Transverse colon (tissue), 4 donors: ENCODE measurements at regions not wholly inside any gene's neighbourhood (a gene's known extent, or its start where the extent isn't known, plus 50 kb on each side); places are given as distances from the start of the nearest gene placed in this dataset.

ENCODE experiments used
- DNase-seq: peaks from one replicate; pipeline ENCODE4 v3.0.0-alpha.2; 2019
- H3K27ac ChIP-seq, 4 donors: fragments of 200-600 bp; sonication (generic); 2 replicates each; pipeline ENCODE4 v1.5.1; 2016 to 2018; ENCODE audit warnings: inconsistent platforms in 4 of 4
- H3K27me3 ChIP-seq: fragments of 200-600 bp; sonication (generic); 2 replicates; pipeline ENCODE4 v1.5.1; 2017; ENCODE audit warnings: inconsistent platforms
- H3K36me3 ChIP-seq, 4 donors: fragments of 200-600 bp; sonication (generic); 2 replicates each; pipeline ENCODE4 v1.5.1; 2017 to 2019; ENCODE audit warnings: inconsistent platforms in 4 of 4
- H3K4me1 ChIP-seq, 4 donors: fragments of 200-600 bp; sonication (generic); 2 replicates each; pipeline ENCODE4 v1.5.1; 2017 to 2020; ENCODE audit warnings: inconsistent platforms in 4 of 4
- H3K4me3 ChIP-seq, 4 donors: fragments of 200-600 bp; sonication (generic); 1 replicate in 1 of 4; 2 replicates in 3 of 4; pipeline versions ENCODE4 v1.5.1 to v1.6.1; 2017 to 2019; ENCODE audit warnings: inconsistent platforms in 4 of 4
- H3K9me3 ChIP-seq, 2 donors: fragments of 200-600 bp; sonication (generic); 2 replicates each; pipeline ENCODE4 v1.5.1; 2017 to 2019; ENCODE audit warnings: inconsistent platforms in 2 of 2
- EP300 ChIP-seq: sonication (generic); formaldehyde crosslinking; IDR thresholded peaks from one replicate; pipeline ENCODE4 v1.6.1; 2017; ENCODE audit warnings: antibody characterized with exemption, low read depth
- POLR2A ChIP-seq: fragments of 450-650 bp; IDR thresholded peaks from one replicate; pipeline ENCODE4 v1.6.1; 2016; ENCODE audit warnings: antibody characterized with exemption, mild to moderate bottlenecking, moderate library complexity
- POLR2AphosphoS5 ChIP-seq, 3 donors: sonication (generic); formaldehyde crosslinking; IDR thresholded peaks; one replicate each; pipeline ENCODE4 v1.6.1; 2016; ENCODE audit warnings: antibody characterized with exemption in 3 of 3
- WGBS, 2 donors: methylation state at CpG; one replicate each; pipeline ENCODE4 v1.1.5; 2018; ENCODE audit warnings: low coverage in 1 of 2; 5-methylcytosine and 5-hydroxymethylcytosine counted together
- in situ Hi-C, 4 donors: fragments of 200-750 bp; cut with MboI; loops; one replicate each; pipeline versions ENCODE4 v1.15.0 to v1.15.1; 2017; ENCODE audit warnings: low sequenced_read_pairs in 3 of 4, low pct_ligation_motif_present in 1 of 4, low pct_unique_long_range_greater_than_20kb in 1 of 4
- intact Hi-C: fragments of 100-400 bp; cut with DNase I; formaldehyde crosslinking; loops from one replicate; pipeline ENCODE4 v1.15.1; 2023; ENCODE audit warnings: low total_unique reads
- TF ChIP-seq, protein P1 (sequence below), 5 experiments: fragments of 200-600 bp in 3 of 5; fragments of 450-650 bp in 2 of 5; sonication (generic) in 3 of 5; IDR thresholded peaks; 1 replicate in 2 of 5; 2 replicates in 3 of 5; pipeline ENCODE4 v1.5.1; 2016 to 2017; ENCODE audit warnings: antibody characterized with exemption in 5 of 5, inconsistent platforms in 3 of 5, mild to moderate bottlenecking in 2 of 5, moderate library complexity in 1 of 5

DNA sequence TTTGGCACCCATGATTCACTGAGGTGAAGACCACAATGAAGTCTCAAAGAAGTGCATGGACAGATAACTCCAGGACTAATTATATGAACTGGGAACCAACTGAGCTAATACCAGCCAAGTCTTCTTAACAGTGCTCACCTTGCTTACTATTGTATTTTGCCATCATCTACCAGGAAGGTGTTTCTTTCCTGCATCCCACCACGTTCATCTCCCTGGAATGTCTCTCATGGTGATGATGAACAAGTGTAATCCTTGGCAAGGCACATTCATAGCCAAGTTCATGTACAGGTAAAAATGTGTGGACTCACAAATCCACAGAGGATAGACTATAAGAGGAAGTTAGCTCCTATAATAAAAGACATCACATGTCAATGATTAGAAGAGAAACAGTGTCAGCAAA is 489.1 kb downstream of the SMARCA1 start:
- H3K9me3 ChIP-seq, result no peaks in the 10 kb centered on the region
- H3K36me3 ChIP-seq, result no peaks in the 10 kb centered on the region
- H3K4me3 ChIP-seq, result no peak overlapping the region
- intact Hi-C loops (no loop called here), in situ Hi-C loops (no loop called here)
- H3K27ac ChIP-seq, result no peak overlapping the region
- H3K27me3 ChIP-seq, result no peaks in the 10 kb centered on the region
- TF ChIP-seq POLR2AphosphoS5 (IDR thresholded peaks at IDR 0.05) (no peak), EP300 (no peak), POLR2A (no peak)
- TF ChIP-seq, protein P1, sequence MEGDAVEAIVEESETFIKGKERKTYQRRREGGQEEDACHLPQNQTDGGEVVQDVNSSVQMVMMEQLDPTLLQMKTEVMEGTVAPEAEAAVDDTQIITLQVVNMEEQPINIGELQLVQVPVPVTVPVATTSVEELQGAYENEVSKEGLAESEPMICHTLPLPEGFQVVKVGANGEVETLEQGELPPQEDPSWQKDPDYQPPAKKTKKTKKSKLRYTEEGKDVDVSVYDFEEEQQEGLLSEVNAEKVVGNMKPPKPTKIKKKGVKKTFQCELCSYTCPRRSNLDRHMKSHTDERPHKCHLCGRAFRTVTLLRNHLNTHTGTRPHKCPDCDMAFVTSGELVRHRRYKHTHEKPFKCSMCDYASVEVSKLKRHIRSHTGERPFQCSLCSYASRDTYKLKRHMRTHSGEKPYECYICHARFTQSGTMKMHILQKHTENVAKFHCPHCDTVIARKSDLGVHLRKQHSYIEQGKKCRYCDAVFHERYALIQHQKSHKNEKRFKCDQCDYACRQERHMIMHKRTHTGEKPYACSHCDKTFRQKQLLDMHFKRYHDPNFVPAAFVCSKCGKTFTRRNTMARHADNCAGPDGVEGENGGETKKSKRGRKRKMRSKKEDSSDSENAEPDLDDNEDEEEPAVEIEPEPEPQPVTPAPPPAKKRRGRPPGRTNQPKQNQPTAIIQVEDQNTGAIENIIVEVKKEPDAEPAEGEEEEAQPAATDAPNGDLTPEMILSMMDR (IDR thresholded peaks at IDR 0.05), result no peak
- WGBS, 2 donors, result 36% methylated on average over 1 of the region's 1 CpG; no CpG with 5 or more reads in 1 of the 2 donors
- DNase-seq, result no peak
- no peaks in the 10 kb centered on the region for H3K4me1 ChIP-seq

DNA sequence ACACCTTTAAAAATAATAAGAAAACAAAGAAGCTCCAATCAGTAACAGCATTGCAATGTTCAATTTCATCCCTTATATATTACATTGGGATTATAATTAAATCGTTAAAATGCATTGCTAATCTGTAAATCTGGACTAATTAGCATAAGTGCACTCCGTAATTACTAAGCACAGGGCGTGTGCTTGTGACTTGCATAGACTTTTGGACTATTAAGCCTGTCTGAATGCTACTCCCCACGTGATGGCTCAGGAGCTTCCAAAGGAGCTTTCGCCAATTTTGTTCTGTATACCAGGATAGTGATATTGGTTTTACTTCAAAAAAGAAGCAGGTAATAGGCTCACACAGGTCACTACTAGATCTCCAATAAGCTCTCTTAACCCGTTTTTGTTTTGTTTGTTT is 497.1 kb downstream of the SMARCA1 start:
- no peaks in the 10 kb centered on the region for H3K4me1 ChIP-seq
- H3K9me3 ChIP-seq, result no peaks in the 10 kb centered on the region
- H3K27ac ChIP-seq, result no peak overlapping the region
- no peaks in the 10 kb centered on the region for H3K36me3 ChIP-seq
- no peak for TF ChIP-seq EP300
- TF ChIP-seq, protein P1 (IDR thresholded peaks at IDR 0.05), result no peak
- no peak for TF ChIP-seq POLR2A
- TF ChIP-seq POLR2AphosphoS5 (IDR thresholded peaks at IDR 0.05), result no peak
- no peak overlapping the region for H3K4me3 ChIP-seq
- WGBS, 2 donors, result 56 to 63% methylated on average over 1 to 6 of the region's 6 CpGs
- H3K27me3 ChIP-seq, result no peaks in the 10 kb centered on the region
- intact Hi-C loops (no loop called here), in situ Hi-C loops (no loop called here)
- no peak for DNase-seq

DNA sequence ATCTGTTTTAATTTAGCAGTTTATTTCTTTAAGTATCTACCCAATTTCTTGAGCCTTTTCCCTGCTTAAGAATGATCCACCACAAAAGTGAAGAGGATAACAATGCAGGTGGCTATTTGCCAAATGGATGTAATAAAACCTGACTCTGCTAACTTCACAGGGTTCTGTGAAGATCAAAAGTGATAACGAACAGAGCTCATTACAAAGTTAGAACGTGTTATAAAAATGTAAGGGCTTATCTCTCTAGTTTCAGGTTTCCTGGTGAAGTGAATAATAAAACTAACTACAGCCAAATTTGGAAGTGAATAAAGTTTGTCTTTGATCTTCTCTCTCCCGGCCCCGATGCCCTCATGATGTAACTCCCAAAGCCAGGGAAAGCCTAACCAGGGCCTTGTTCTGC is 497.9 kb downstream of the SMARCA1 start:
- Histone ChIP-seq H3K4me3 (no peak overlapping the region), H3K4me1 (no peaks in the 10 kb centered on the region), H3K27me3 (no peaks in the 10 kb centered on the region), H3K9me3 (no peaks in the 10 kb centered on the region), H3K36me3 (no peaks in the 10 kb centered on the region), H3K27ac (no peak overlapping the region)
- in situ Hi-C loops (no loop called here), intact Hi-C loops (no loop called here)
- no peak for DNase-seq
- TF ChIP-seq POLR2AphosphoS5 (IDR thresholded peaks at IDR 0.05) (no peak), POLR2A (no peak), EP300 (no peak)
- TF ChIP-seq, protein P1 (IDR thresholded peaks at IDR 0.05), result no peak
- 0 to 12% methylated on average over 2 to 4 of the region's 4 CpGs for WGBS, 2 donors

DNA sequence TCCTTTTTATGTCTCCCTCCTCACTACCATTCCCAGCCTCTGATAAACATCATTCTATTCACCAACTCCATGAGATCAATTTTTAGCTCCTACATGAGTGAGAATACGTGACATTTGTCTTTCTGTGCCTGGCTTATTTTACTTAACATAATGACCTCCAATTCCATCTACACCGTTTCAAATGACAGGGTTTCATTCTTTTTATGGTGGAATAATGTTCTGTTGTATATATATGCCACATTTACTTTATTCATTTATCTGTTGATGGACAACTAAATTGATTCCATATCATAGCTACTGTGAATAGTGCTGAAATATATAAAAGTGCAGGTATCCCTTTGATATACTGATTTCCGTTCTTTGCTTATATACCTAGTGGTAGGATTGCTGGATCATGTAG is 503.9 kb downstream of the SMARCA1 start:
- H3K36me3 ChIP-seq, result no peaks in the 10 kb centered on the region
- no peaks in the 10 kb centered on the region for H3K4me1 ChIP-seq
- H3K4me3 ChIP-seq, result no peak overlapping the region
- intact Hi-C loops, result no loop called here
- in situ Hi-C loops, result no loop called here
- 73 to 100% methylated on average over 1 to 3 of the region's 3 CpGs for WGBS, 2 donors
- no peaks in the 10 kb centered on the region for H3K27me3 ChIP-seq
- TF ChIP-seq POLR2A (no peak), POLR2AphosphoS5 (IDR thresholded peaks at IDR 0.05) (no peak), EP300 (no peak)
- TF ChIP-seq, protein P1 (IDR thresholded peaks at IDR 0.05), result no peak
- no peak overlapping the region for H3K27ac ChIP-seq
- H3K9me3 ChIP-seq, result no peaks in the 10 kb centered on the region
- no peak for DNase-seq
